ENCODE measurements at regions not wholly inside any gene's neighbourhood (a gene's known extent, or its start where the extent isn't known, plus 50 kb on each side); places are given as distances from the start of the nearest gene placed in this dataset.

- TF ChIP-seq ARNT (IDR thresholded peaks at IDR 0.05) (no peak), ZNF77 (CRISPR knock-in tag; IDR thresholded peaks at IDR 0.05) (no peak), BRF1 (IDR thresholded peaks at IDR 0.05; ENCODE audit: borderline replicate concordance, extremely low read depth, insufficient read length) (no peak), NRF1 (conservative IDR thresholded peaks at IDR 0.05 in 1 of 2, IDR thresholded peaks at IDR 0.05 in 1 of 2) (no peak), JUND (IDR thresholded peaks at IDR 0.05; ENCODE audit: borderline replicate concordance, low read depth, low read length) (no peak), JUND (tag; IDR thresholded peaks at IDR 0.05; ENCODE audit: borderline replicate concordance, low read depth, low read length) (no peak), SRF (CRISPR knock-in tag; IDR thresholded peaks at IDR 0.05) (no peak), MAX (CRISPR knock-in tag; IDR thresholded peaks at IDR 0.05) (no peak), TBP (optimal IDR thresholded peaks at IDR 0.05; ENCODE audit: low read depth, low read length) (no peak), KDM1A (IDR thresholded peaks at IDR 0.05) (no peak)
- TF ChIP-seq, protein P1, sequence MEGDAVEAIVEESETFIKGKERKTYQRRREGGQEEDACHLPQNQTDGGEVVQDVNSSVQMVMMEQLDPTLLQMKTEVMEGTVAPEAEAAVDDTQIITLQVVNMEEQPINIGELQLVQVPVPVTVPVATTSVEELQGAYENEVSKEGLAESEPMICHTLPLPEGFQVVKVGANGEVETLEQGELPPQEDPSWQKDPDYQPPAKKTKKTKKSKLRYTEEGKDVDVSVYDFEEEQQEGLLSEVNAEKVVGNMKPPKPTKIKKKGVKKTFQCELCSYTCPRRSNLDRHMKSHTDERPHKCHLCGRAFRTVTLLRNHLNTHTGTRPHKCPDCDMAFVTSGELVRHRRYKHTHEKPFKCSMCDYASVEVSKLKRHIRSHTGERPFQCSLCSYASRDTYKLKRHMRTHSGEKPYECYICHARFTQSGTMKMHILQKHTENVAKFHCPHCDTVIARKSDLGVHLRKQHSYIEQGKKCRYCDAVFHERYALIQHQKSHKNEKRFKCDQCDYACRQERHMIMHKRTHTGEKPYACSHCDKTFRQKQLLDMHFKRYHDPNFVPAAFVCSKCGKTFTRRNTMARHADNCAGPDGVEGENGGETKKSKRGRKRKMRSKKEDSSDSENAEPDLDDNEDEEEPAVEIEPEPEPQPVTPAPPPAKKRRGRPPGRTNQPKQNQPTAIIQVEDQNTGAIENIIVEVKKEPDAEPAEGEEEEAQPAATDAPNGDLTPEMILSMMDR (IDR thresholded peaks at IDR 0.05 in 2 of 3, conservative IDR thresholded peaks at IDR 0.05 in 1 of 3; ENCODE audit: insufficient read depth in 2 of 3, low read depth in 1 of 3, low read length in 3 of 3) = no peak
- TF ChIP-seq, protein P2, sequence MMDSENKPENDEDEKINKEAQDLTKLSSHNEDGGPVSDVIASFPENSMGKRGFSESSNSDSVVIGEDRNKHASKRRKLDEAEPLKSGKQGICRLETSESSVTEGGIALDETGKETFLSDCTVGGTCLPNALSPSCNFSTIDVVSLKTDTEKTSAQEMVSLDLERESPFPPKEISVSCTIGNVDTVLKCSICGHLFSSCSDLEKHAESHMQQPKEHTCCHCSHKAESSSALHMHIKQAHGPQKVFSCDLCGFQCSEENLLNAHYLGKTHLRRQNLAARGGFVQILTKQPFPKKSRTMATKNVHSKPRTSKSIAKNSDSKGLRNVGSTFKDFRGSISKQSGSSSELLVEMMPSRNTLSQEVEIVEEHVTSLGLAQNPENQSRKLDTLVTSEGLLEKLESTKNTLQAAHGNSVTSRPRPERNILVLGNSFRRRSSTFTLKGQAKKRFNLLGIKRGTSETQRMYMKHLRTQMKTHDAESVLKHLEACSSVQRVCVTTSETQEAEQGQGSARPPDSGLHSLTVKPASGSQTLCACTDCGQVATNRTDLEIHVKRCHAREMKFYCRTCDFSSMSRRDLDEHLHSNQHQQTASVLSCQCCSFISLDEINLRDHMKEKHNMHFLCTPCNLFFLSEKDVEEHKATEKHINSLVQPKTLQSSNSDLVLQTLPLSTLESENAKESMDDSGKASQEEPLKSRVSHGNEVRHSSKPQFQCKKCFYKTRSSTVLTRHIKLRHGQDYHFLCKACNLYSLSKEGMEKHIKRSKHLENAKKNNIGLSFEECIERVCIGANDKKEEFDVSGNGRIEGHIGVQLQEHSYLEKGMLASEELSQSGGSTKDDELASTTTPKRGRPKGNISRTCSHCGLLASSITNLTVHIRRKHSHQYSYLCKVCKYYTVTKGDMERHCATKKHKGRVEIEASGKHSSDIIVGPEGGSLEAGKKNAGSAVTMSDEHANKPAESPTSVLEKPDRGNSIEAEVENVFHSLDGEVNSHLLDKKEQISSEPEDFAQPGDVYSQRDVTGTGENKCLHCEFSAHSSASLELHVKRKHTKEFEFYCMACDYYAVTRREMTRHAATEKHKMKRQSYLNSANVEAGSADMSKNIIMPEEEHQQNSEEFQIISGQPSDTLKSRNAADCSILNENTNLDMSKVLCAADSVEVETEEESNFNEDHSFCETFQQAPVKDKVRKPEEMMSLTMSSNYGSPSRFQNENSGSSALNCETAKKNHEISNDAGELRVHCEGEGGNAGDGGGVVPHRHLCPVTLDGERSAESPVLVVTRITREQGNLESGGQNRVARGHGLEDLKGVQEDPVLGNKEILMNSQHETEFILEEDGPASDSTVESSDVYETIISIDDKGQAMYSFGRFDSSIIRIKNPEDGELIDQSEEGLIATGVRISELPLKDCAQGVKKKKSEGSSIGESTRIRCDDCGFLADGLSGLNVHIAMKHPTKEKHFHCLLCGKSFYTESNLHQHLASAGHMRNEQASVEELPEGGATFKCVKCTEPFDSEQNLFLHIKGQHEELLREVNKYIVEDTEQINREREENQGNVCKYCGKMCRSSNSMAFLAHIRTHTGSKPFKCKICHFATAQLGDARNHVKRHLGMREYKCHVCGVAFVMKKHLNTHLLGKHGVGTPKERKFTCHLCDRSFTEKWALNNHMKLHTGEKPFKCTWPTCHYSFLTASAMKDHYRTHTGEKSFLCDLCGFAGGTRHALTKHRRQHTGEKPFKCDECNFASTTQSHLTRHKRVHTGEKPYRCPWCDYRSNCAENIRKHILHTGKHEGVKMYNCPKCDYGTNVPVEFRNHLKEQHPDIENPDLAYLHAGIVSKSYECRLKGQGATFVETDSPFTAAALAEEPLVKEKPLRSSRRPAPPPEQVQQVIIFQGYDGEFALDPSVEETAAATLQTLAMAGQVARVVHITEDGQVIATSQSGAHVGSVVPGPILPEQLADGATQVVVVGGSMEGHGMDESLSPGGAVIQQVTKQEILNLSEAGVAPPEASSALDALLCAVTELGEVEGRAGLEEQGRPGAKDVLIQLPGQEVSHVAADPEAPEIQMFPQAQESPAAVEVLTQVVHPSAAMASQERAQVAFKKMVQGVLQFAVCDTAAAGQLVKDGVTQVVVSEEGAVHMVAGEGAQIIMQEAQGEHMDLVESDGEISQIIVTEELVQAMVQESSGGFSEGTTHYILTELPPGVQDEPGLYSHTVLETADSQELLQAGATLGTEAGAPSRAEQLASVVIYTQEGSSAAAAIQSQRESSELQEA (IDR thresholded peaks at IDR 0.05; ENCODE audit: low read depth) = no peak
Measured at GRCh38 chr2:220432645-220433044, 805.2 kb downstream of the SLC4A3 start.

All from K562 (cell line).